NCI-H510A (cell line): ENCODE measurements at regions not wholly inside any gene's neighbourhood (a gene's known extent, or its start where the extent isn't known, plus 50 kb on each side); places are given as distances from the start of the nearest gene placed in this dataset.

Experiments used
- DNase-seq: peaks from one replicate; lab custom pipeline; 2025; lab: John Stamatoyannopoulos, UW

- no peak for DNase-seq
These were observed 110.6 kb downstream of the PXDC1 start for GRCh38 chr6:3640868-3641267.

GRCh38 chr6:3638662-3639061 lies 112.9 kb downstream of the PXDC1 start:
- DNase-seq = no peak

GRCh38 chr6:3636060-3636459 lies 115.5 kb downstream of the PXDC1 start:
- no peak for DNase-seq

GRCh38 chr6:3635482-3635881 lies 116.0 kb downstream of the PXDC1 start:
- DNase-seq = no peak

DNA sequence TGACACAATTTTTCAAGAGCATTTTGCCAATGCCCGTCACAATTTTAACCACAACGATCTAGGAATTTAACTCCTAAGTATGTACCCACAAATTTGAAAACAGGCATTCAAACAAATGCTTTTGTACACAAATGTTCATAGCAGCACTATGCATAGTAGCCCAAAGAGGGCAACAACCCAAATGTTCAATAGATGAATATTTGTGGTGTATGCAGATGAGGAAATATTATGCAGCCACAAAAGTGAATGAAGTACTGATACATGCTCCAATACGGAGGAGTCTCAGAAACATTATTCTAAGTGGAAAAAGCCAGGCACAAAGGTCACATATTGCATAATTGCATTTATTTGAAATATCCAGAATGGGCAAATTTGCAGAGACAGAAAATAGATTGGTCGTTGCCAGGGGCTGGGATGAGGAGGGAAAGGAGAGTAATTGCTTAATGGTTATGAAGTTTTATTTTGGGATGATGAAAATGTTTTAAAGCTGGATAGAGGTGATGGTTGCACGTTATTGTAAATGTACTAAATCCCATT lies 117.2 kb downstream of the PXDC1 start:
- no peak for DNase-seq

GRCh38 chr6:3633711-3634110 lies 117.8 kb downstream of the PXDC1 start:
- no peak for DNase-seq

GRCh38 chr6:3631877-3632276 lies 119.6 kb downstream of the PXDC1 start:
- no peak for DNase-seq

DNA sequence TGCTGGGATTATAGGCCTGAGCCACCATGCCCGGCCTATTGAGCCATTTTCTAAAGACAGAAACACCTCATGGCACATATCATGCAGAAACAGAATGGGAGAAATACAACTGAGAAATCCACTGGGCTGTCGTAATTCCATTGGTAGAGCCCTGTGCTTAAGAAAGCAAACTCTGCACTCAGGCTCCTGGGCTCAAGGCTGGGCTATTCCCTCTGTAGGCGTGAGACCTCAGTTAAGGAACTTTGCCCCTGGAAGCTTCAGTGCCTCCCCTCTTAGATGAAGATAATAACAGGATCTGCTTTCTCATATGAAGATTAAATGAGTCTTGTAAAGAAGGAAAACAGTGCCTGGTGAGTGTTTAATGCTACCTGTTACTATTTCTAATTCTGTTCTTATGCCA lies 120.3 kb downstream of the PXDC1 start:
- no peak for DNase-seq

- DNase-seq = no peak
These were observed 121.2 kb downstream of the PXDC1 start for GRCh38 chr6:3630258-3630835.

DNA sequence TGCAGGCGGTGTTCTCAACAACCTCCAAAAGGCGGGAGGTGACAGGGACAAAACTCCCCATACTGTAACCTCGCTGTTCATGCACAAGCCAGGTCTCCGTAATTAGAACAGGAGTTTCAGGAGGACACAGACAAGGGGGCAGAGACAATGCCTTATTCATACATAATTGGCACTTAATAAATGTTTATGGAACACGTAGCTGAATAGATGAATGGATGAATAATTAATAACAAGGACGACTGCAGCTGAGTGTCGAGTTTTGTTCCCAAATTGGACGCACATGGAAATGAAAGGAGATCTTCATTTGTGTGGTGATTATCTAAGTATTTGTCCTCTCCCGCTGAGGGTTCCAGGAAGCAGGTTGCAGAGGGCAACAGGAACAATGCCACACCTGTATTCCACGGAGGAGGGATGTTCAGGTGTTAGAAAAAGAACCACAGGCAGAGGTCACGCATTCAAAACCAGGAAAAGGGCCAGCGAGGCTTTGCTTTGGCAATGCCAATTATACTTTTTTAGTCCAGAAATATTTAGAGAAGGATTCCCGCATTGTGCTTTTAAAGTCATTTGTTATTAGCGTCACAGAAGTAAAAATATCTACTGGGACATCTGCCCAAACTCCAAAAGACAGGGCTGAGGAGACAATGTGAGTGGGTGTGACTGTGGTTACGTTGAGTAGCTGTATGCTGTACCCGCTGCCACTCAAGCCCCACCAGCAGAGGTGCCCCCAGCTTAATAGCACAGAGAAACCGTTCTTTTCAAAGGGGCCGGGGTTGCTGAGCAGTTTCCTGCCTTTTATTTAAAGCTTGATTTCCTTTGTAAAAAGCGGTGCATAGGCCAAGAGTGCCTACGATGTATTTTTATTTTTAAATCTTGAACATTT lies 123.3 kb downstream of the PXDC1 start:
- no peak for DNase-seq

DNA sequence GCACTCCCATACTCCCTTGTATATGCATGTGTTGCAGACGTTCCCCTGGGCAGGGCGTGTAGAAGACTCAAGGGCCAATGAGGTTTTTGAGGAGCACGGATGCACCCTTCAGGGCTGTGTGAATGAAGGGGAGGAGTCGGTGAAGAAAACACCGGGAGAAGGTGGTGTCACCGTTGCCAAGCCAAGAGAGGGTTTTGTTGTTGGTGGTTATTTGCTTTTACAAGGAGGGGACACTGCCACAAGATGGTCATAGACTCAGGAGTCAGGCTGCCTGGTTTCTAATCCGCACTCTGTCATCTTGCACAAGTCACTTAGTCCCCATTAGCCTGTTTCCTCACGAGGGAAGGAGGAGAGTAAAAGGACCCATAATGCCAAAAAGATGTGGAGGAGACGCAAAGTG lies 124.0 kb downstream of the PXDC1 start:
- no peak for DNase-seq

GRCh38 chr6:3625980-3626563 lies 125.4 kb downstream of the PXDC1 start:
- no peak for DNase-seq

DNA sequence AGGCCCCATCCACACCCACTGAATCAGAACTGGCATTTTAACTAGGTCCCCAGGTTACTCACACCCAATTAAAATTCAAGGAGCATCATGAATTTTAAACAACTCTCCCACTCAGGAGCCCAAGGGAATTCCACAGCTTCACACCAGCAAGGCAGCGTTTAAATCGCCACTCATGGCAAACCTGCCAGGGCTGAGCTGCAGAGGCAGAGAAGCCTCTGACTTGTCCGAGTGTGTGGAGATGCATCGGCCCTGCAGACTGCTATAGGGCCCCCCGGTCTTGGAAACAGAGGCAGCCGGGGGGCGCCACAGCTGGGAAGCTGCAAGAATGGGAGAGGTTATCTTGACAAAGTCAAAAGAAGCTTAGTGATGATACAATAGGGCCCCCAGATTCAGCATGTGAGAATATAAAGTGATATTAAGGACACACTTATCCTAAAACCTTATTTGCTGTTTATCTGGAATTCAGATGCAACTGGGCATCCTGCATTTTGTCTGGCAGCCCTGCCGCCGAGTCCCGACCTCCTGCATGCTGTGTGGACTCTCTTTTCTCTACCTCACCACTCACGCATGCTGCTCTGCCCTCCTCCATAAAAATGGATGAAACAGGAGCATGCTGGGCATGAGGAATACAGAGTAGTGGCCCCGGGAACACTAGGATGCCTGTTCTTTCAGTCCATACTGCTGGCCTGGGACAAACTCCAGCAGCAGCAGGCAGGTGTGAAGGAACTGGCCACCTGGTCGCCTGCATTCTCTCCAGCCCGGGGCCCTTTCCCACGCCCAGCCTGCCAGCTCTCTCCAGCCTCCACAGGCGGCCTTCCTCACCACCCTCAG lies 126.1 kb downstream of the PXDC1 start:
- no peak for DNase-seq

GRCh38 chr6:3624250-3625136 lies 127.0 kb downstream of the PXDC1 start:
- no peak for DNase-seq

- DNase-seq = no peak
These were observed 127.9 kb downstream of the PXDC1 start for GRCh38 chr6:3623451-3624249.

- no peak for DNase-seq
These were observed 130.1 kb downstream of the PXDC1 start for GRCh38 chr6:3621411-3621810.

DNA sequence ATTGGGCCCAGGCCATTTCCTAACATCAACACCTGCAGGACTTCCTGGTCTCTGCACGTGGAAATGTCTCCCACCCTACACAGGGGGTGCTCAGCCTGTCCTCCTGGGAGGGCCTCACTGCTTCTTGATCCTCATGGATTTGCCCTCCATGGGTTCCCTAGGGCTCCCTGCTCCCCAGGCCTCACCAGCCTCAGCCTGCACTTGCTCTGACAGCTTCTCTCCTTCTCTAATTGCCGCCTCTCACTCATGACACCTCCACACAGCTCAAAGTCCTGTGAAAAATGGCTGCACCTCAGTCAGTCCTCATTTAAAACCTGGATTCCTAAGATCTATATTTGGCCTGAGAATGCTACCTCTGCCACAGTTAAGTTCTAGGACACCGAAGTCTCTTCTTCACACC lies 130.6 kb downstream of the PXDC1 start:
- DNase-seq = no peak

DNA sequence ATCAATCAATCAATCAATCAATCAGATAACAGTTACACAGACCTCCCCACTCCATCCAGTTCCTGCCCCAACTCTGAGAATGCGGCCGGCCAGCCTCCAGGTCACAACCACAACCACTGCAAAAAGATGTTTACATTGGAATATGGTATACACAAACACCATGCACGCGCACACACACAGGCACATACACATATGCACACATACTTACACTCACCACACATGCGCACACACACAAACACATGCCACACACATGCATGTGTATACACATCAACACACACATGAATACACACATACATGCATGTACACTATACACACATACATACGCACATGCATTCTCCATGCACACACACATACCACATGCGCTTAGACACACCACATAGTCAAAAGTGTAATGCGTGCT lies 131.1 kb downstream of the PXDC1 start:
- no peak for DNase-seq

- DNase-seq = no peak
These were observed 131.7 kb downstream of the PXDC1 start for GRCh38 chr6:3619800-3620199.

DNA sequence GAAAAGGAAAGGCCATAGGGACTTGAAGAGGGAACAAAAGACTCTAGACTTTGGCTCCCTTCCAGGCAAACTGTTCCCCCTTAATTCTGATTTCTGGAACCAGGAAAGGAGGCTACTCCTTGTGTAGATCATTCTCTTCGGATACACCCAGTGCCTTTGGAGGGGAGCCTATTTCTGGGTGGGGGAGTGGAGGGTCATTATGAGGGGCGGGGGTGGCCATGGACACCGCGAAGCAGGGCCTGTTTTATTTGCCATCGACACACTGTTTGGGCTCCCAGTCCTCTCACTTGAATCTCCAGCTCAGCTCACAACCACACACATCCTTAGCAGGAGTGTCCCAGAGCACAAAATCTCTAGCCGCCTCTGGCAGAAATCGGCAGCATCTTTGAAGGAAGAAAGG lies 132.3 kb downstream of the PXDC1 start:
- DNase-seq = no peak
